ENCODE measurements at regions not wholly inside any gene's neighbourhood (a gene's known extent, or its start where the extent isn't known, plus 50 kb on each side); places are given as distances from the start of the nearest gene placed in this dataset.
"Not testable (repeated sequence)": the region's sequence is repeated elsewhere in the genome, so short reads cannot be mapped to it uniquely, and the experiment has no call there.

DNA sequence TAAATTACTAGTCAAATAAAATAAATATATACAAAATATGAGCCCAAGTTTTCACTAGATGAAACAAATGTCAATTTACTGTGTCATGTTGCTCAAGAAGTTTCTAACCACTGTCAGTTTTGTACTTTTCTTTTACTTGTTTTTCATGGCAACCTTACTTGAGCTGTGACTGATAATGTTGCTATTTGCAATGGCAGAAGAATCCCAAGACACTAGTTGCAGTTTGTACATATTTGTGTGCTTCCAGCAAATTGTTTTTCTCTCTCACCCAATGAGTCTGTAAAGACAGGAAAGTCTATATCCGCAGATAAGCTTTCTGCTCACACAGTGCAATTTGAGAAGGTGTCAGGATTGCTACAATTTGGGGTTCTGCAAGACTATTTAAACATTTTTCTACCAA lies 338.6 kb upstream of the PCSK5 start:
- DNase-seq = no peak

DNA sequence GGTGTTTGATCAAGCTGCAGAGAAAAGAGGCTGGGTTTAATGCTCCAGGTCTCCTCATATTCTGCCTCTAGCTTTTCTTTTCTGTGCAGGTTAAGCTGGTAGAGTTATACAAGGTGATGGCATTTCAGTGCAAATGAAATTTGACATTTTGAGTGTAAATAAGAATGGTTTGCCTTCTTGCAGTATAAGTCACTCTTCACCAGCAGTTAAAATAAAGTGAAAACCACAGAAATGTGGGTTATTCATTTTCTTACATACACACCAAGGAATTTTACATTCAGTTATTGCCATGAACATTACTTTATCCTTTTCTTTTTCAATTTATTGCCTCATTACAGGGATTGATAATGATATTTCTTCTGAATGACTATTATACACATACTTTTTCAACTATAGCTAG lies 337.5 kb upstream of the PCSK5 start:
- DNase-seq = no peak

DNA sequence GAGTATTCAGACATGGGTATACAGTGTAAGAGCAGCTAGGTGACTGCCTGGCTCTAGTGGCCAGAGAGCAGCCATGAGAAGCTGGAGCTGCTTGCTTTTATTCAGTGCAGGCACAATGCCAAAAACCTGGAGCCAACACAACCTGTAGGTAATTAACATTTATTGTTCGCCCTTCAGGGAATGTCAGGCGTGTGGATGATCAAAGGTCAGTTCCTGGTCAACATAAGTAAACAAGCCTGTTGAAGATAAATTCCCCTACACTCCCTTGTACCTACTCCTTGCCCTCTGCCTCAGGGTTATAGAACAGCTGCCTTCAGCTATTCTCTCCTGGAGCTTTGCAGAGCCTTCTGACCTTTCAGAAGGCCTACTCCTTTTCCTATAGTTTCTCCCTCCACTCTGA lies 323.7 kb upstream of the PCSK5 start:
- not testable (repeated sequence) for DNase-seq

DNA sequence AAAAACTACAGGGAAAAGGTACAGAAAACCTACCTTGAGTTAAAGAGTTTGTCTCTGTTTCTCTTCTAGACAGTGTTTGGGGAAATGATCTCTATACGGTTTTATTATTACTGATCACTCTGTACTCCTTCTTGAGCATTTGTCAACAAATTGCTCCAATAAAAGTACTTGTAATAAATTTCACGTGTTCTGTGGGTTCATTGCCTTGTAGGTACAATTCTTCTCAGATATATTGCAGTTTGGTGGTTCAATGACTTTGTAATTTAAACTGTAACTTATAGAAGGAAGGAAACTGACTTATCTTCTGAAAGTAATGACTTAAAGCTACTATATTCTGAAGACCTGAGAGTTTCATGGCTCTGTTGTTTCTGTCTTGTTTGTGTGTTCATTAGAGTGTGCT lies 319.9 kb upstream of the PCSK5 start:
- no peak for DNase-seq

DNA sequence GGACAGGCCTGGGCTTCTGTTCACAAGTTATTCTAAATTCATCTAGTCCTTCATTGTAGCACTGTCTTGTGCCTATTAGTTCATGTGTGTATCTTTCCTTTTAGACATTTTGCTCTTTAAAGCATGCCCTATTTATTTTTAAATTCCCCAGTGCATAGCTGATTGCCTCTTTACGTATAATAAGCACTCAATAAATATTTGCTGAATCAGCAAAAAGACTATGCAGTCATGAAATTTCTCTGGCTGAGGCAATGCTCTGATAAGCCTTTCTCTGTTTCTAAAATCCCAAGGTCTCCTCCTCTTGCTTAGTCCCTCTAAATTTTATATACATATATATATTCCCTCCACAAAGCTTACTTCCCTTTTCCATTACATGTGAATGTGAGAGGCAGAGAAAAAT lies 315.9 kb upstream of the PCSK5 start:
- DNase-seq = no peak

DNA sequence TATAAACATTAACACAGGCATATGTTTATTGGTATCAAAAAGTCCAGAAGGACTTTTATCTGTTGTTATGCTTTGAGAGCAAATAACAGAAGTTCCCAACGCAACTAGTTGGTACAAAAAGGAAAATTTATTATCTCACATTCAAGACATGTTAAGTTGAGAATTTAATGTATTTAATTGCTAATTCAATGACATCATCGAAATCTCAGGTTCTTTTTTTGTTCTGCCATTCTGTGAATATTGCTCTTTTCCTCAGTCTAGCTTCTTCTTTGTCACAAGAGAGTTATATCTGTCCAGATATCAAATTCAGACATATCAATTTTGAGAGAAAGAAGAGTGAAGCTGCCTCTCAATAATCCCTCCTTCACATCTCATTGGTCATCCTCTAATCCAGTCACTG lies 307.6 kb upstream of the PCSK5 start:
- DNase-seq = no peak

DNA sequence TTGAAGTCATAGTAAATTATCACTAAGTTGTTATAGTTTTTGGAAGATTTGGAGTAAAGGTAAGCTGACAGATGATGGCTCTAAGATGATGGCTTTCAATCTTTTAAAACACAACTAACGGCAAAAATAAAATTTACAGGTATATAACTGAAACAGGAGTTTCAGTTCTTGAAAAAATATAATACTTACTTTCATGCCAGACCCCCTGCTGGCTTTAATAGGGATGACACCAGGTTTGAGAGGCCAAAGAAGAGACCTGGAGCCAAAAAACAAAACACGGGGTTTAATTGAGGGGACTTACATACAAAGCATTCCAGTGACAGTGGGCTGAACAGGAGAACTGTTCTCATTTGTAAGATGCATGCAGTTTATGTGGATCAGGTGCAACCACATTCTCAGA lies 301.7 kb upstream of the PCSK5 start:
- DNase-seq = no peak

DNA sequence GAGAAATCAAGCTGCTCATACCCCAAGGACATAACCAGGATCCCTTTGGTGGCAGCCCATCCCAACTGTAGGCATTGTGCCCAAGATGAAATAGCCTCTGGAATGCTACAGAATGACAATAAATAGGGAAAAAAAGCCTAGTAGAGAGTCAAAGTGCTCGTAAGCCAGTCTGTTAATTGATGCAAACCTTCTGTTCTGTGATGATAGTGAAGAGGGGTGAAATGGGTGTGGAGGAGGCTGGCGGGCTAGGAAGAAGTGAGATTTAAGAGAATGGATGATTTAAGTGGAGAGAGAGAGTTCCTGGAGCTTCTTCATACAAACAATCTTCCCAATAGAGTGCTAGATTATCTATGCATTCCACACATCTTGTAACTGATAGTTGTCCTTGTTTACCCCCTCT lies 301.0 kb upstream of the PCSK5 start:
- DNase-seq = no peak

DNA sequence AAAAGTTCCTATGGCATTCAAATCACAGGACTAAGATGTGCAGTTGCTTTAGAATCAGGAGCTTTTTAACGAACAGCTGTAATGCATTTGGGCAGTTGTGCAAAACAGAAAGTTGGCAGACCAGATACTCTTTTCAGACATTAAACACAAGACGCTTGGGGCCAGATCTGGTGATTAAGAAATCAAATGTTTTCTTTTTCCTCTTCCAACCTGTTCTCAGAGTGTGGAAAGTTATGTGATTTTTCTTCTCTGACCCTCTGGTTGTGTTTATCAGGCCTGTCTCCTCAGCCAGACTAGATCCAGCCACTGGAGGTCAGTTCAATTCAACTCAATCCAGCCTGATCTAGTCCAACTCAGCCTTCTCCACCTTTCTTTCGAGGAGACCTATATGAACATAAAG lies 298.5 kb upstream of the PCSK5 start:
- DNase-seq = no peak

DNA sequence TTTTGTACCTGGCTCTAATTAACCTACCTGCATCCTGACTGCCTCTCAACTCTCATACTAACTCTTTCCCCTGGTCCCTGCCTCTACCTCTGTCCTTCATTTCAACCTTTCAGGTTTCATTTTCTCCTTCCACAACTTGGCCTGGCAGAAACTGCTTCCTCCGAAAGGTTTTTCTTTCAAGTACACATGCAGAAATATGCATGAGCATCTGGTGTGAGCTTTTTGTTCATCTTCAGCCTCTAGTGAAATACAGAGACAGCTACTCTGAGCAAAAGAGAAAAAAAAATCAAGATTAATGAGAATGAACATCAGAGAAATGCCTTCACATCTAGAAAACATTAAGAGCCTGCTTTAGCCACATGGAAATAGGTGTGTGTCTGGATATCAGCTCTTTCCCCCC lies 297.9 kb upstream of the PCSK5 start:
- DNase-seq = no peak

DNA sequence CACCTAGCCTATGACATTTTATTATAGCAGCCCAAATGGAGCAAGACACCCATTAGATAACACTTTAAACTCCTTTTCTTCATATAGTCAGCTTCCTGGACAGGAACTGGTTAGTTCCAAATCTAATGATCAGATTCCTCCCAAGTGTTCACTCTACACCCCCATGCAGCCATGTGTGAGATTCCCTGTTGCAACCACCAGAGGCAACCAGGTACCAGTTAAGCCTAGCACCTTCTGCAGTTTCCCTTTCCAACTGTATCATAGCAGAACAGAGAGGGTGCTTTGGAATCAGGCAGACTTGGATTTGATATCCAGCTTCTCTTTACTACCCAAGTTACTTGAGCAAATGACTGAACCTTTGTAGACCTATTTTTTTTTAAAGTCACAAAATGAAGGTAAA lies 296.6 kb upstream of the PCSK5 start:
- DNase-seq = no peak

DNA sequence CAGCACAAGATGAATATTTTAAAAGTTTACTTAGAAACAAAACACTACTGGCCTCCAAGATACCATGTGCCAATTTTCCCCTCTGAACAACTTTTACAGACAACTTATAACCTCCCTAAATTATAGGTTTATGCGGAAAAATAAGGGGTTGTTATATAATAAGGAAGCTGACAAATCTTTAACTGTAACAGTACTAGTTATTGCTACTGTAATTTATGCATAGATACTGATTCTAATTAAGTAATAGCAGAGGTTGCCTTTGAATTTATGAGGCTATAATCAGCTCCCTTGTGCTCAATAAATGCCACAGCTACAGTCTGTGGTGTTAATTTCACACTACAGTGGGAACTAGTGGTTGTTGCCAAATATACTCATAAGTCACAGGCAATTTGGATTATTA lies 291.3 kb upstream of the PCSK5 start:
- DNase-seq = no peak

DNA sequence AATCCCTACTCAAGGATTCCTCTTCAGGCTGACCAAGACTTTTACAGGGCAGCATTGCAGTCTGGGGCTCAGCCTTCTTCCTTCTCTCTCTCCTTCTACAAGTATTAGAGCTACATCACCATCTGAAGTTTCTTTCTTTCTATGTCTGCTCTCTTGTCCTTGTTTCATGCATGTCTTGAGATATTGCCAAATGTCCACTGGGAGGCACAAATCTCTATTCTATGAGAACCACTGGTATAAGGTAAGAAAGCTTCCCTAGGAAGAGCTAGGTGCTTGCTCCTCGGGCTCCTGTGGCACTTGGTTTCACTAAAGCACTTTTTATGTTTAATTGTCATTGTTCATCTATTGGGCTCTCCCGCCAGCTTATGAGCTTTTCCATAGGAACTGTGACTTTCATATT lies 289.2 kb upstream of the PCSK5 start:
- DNase-seq = no peak

DNA sequence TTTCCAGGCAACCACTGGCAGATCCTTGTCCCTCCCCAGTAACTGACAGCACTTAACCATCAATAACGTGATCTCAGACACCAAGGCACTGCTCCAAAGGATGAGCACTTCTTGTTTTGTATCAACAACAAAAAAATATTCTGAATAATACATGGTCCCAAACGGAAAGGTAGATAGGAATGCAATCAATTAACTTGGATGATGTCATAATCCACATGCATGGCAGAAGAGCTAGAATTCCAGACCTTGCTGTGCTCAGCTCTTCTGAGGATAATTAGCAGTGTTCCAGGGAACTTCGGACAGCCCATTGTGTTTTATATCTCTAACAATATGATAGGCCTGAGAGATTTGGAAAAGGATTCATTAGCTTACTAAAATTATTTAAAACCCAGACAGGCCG lies 288.4 kb upstream of the PCSK5 start:
- DNase-seq = no peak

DNA sequence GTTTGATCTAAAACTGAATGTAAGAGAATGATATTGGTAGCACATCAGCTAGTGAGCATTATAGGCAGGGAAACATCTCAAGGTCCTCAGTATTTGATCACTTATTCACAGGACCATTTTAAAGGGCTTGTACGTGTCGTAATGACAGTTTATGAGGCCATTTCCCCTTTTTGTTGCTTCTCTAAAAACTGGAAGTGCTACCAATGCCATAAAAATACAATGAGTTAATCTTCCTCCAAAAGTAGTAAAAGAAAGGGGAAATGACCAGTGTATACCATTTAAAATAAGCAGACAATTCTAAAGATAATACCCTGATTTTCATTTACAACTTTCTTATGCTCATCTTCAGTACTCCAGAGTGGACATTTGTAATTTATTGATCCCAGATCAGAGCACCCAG lies 285.8 kb upstream of the PCSK5 start:
- no peak for DNase-seq

DNA sequence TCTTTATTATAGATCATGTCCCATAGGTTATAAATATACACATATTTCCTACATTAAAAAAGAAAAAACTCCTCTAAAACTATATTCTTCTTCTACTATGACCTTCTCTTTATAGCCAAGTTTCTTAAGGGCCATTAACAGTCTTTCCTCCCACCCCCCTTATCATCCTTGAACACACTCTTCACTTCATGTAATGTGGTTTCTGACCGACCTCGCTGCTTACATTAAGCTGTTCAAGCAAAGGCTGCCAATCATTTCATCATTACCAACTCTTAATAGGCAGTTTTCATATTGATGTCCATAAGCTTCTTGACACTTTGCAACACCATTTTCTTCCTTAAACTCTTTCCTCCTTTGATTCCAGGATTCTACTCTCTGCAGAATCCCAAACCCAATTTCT lies 283.0 kb upstream of the PCSK5 start:
- no peak for DNase-seq

DNA sequence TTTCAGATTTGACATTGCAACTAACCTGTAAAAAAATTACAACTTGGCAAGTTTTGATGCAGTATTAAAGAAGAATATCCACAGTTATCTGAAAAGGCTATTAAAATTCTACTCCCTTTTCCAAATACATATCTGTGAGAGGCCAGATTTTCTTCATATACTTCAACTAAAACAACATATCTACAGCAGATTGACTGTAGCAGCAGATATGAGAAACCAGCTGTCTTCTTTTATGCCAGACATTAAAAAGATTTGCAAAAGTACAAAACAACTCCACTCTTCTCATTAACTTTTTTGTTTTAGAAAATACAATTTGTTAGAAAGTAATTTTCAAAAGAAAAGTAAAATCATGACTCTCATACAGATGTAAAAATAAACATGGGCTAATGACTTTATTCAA lies 281.1 kb upstream of the PCSK5 start:
- no peak for DNase-seq

DNA sequence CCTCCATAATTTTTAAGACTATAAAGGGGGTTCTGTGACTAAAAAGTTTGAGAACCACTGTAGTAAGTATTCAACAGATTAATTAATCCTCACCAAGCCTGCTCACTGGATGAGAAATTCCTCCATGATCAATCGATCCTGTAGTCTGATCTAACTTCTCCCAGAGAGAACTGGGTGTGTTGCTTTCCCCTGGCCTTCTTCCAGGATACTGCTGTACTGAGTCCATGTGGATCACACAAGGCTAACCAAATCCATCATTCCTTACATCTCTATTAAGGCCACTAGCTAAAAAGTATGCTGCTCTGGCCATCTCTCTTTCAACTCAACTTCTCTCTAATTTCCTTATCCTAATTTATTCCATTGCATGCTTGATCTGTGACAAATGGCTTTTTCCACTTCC lies 280.2 kb upstream of the PCSK5 start:
- no peak for DNase-seq

DNA sequence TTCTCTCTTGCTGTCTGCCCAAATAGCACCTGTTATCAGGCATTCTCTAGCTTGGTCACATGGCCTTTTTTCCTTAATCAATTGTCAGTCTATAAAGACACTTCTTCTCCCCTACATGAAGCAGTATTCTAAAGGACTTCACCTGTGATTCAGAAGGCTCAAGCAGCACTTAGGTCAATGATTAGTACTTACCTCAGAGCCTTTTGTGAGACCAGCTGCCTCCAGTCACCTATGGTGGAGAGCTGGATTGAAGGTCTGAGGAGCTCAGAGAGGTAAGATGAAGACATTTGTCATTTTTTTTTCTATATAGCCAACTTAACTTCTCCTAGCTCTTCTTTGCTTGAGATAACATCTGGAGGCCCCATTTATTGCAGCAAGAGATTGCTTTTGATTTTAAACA lies 278.3 kb upstream of the PCSK5 start:
- no peak for DNase-seq

DNA sequence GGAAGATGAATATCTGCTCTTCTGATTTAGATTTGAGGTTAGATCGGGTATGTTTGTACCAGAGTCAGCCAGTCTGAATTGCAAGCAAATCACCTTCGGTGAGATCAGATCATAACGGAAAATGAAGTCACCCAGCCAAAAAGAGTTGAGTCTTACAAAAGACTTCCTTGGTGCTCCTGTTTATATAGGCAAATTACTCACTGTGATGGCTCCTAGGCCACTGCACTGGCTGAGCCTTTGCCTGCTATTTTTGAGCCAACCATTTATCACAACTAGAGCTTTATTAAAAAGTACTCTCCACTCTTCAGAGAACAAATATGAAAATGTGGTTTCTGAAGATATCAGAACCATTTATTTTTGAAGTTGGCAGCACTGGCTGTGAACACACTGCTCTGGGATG lies 277.7 kb upstream of the PCSK5 start:
- no peak for DNase-seq

DNA sequence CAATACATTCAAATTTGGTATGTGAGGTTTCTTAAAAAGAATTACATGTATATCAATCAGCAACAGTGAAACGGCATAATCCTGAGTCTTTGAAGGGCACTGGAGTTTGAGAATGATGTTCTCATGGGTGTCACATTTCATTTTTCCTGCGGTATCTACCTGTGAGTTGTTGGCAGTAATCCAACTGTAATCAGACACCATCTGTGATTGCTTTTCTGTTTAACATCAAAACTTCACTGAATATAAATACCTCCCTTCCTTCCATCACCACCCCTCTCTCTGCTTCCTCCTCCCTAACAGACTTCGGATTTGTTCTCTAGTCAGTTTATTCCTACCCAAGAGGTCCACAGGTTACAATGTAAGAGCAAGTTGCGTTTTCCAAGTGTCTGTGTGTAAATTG lies 275.2 kb upstream of the PCSK5 start:
- no peak for DNase-seq

DNA sequence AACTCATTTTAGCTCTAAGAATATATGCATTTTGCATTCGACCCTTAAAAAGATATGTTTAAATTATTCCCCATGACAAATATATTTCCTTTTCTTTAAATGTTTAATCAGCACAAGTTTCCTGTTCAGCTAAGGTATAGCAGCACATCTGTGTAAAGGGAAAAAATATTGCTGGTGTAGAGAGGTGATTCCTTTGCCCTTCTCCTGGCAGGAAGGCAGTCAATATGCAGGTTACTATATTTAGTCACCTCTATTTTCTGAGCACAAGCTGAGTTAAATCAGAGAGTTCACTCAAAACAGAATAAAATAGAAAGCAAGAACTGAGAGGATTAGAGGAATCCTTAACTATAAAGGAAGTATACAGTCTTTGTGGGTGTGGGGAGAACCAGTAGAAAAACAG lies 274.4 kb upstream of the PCSK5 start:
- DNase-seq = no peak

DNA sequence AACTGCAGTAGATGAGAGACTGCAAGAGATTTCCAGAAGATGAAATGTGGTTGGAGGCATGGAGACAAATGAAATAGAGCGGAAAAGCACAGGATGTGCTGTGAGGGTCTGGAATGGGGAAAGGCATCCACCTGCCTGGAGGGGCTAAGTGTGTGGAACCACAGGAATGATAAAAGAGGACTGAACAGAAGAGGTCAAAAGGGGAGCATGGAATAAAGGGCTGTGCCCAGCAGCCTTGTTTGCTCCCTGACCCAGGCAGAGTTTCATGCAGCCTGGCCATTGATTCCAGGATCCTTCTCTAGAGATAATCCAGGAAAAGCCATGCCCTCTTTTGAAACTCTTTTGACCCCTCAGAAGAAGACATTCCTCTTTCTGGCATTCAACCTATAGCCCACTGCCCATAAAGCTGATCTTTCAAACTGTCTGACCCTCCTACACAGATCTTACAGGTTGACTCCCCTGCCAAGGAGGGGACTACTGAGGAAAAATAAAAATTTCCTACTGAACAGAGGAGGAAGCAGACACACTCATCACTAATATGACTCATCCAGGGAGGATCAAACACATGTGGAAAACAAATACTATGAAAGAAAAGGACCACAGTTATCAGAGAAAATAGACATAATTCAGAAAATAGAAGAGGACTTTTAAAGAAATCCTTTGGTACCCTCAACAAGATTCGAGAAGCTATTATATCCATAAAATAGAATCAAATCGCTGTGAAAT lies 273.5 kb upstream of the PCSK5 start:
- no peak for DNase-seq

DNA sequence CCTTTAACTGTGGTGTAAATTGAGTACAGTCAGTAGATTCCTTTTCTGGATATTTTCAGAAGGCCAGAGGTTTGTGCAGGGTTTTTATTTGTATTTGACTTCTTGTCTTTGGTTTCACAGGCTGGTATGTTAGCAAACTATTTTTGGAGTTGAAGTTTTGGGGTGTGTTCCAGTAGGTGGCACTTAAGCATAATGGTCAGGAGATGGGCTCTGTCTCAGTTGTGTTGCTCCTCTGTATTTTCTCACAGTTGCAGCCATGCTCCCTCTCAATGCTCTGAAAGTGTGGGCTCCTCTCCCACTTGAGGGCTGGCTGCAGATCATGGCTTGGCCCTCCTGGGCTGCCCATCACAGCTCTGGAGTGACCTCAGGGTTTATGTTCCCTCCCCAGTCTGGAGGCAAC lies 267.0 kb upstream of the PCSK5 start:
- no peak for DNase-seq

DNA sequence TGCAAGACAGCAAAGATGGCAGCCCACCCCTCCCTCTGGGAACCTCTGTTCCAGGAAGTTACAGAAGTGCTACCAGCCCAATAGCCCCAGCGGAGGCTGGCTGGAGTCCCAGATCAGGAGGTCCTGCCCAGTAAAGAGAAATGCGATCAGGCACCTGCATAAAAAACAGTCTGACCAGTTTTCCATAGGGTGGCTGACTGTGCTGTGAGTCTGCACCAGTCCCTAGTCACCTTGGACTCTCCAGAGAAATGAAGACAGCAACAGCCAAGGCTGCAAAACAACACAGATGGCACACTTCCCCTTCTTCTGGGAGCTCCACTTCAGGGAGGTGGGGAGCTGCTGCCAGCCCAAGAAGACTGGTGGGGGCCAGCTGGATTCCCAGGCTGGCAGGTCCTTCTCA lies 265.5 kb upstream of the PCSK5 start:
- DNase-seq = no peak

DNA sequence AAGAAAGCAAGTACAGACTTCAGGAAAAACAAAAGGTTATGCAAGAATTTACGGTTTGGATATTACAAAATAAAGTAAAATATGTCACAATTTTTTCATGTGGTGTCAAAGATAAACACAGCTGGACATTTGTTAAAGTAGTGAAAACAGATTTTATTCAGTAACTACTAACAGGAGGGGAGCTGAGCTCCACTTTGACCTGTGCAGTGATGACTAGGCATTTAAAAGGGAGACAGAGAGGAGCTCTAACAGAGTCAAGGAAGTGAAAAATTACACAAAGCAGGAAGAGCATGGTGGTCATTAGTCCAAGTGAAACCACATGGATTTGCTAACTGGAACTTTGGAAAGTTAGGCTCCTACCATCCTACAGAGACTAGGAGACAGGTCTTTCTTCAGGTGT lies 263.6 kb upstream of the PCSK5 start:
- no peak for DNase-seq

Data from effector CD8-positive, alpha-beta T cell (primary cell).